ENCODE measurements at regions not wholly inside any gene's neighbourhood (a gene's known extent, or its start where the extent isn't known, plus 50 kb on each side); places are given as distances from the start of the nearest gene placed in this dataset.
"Not testable (repeated sequence)": the region's sequence is repeated elsewhere in the genome, so short reads cannot be mapped to it uniquely, and the experiment has no call there.

DNA sequence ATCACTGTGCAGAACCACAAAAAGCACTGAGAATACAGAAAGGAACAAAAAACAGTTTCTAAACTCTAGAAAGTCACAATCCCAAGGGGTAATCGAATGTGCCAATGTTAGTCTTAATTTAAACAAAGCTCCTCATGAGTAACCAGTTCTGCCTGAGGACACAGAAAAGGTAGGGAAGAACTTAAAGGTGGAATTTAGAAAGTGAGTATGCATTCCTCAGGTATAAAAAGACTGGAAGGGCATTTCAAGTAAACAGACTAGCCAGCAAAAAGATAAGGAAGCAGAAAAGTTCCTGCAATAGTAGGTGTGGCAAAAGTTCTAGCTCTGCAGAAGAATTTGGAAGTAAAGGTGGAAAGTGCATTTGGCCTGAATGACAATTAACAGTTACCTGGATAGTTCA lies 84.6 kb upstream of the DLX6 start:
- DNase-seq (ENCODE audit: extremely low spot score), result no peak
- H3K36me3 ChIP-seq (ENCODE audit: insufficient read depth), result no peaks in the 10 kb centered on the region
- 66% methylated on average over 1 of the region's 1 CpG for WGBS
- H3K4me3 ChIP-seq (ENCODE audit: low read depth, low read length), result no peak overlapping the region
- H3K4me1 ChIP-seq (ENCODE audit: insufficient read depth), result no peaks in the 10 kb centered on the region
- H3K27ac ChIP-seq (ENCODE audit: low read depth), result no peak overlapping the region

DNA sequence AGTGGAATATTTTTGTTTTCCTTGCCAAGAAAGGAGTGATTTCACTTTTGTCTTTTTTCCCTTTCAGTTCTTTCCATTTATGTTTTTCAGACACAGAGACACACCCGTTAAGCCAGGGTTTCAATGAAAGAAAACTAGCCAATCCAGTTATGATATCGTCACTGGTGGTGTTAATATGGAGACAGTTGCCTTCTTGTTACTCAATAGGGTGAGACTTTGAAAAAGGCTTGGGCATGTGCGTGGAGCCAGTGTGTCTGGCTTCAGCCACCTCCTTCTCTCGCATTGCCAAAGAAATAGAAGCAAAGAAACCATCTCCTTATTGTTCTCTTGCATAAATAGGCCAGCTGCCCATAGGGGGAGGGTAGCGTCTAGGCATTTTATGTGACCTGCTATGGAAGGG lies 84.1 kb upstream of the DLX6 start:
- peak; percentile 39 for DNase-seq (ENCODE audit: extremely low spot score)
- no peaks in the 10 kb centered on the region for H3K36me3 ChIP-seq (ENCODE audit: insufficient read depth)
- no peak overlapping the region for H3K4me3 ChIP-seq (ENCODE audit: low read depth, low read length)
- H3K4me1 ChIP-seq (ENCODE audit: insufficient read depth), result no peaks in the 10 kb centered on the region
- 57% methylated on average over 5 of the region's 5 CpGs for WGBS
- no peak overlapping the region for H3K27ac ChIP-seq (ENCODE audit: low read depth)

DNA sequence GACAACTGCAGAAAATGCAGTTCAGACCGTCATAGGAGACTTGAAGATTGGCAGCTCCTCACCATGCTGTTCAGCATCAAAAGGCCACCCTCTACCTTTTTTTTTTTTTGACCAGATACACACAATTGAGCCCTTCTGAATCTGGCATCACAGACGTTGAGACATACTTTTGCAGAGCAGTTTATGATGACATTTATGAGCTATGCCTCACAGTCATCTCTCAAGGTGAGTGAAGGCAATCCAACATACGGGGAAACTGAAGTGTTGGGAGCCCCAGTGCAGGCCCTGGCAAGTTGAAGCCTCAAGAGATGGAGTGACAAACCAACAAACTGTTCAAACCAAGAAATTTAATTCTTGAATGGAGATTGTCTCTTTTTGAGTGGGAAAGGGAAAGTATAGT lies 83.6 kb upstream of the DLX6 start:
- 27% methylated on average over 3 of the region's 3 CpGs for WGBS
- Histone ChIP-seq H3K27ac (ENCODE audit: low read depth) (no peak overlapping the region), H3K36me3 (ENCODE audit: insufficient read depth) (no peaks in the 10 kb centered on the region), H3K4me3 (ENCODE audit: low read depth, low read length) (no peak overlapping the region), H3K4me1 (ENCODE audit: insufficient read depth) (no peaks in the 10 kb centered on the region)
- DNase-seq (ENCODE audit: extremely low spot score), result peak; percentile 7

DNA sequence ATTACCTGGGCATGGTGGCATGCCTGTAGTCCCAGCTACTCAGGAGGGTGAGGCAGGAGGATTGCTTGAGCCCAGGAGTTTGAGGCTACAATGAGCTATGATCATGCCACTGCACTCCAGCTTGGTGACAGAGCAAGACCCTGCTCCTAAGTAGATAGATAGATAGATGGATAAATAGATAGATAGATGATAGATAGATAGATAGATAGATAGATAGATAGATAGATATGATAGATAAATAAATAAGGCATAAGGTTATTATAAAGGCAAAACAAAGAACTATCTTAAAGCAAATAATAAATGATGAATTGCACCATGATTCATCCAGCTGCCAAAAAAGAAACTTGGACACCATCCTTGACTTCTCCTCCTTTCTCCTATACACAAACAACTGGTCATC lies 82.0 kb upstream of the DLX6 start:
- H3K4me1 ChIP-seq (ENCODE audit: insufficient read depth); H3K27ac ChIP-seq (ENCODE audit: low read depth); H3K4me3 ChIP-seq (ENCODE audit: low read depth, low read length); H3K36me3 ChIP-seq (ENCODE audit: insufficient read depth); DNase-seq (ENCODE audit: extremely low spot score): not testable (repeated sequence)

DNA sequence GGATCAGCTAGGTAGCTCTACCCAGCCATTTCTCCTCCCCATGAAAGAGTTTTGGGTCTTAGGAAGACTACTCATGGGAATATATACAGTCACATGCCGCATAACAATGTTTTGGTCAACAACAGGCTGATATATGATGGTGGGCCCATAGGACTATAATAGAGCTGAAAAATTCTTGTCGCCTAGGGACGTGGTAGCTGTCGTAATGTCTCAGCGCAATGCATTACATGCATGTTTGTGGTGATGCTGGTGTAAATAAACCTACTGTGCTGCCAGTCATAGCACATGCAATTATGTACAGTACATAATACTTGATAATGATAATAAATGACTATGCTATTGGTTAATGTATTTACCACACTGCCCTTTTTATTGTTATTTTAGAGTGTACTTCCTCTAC lies 78.2 kb upstream of the DLX6 start:
- WGBS, result 93% methylated on average over 5 of the region's 5 CpGs
- DNase-seq (ENCODE audit: extremely low spot score), result no peak
- Histone ChIP-seq H3K4me3 (ENCODE audit: low read depth, low read length) (no peak overlapping the region), H3K27ac (ENCODE audit: low read depth) (no peak overlapping the region), H3K36me3 (ENCODE audit: insufficient read depth) (no peaks in the 10 kb centered on the region), H3K4me1 (ENCODE audit: insufficient read depth) (no peaks in the 10 kb centered on the region)

DNA sequence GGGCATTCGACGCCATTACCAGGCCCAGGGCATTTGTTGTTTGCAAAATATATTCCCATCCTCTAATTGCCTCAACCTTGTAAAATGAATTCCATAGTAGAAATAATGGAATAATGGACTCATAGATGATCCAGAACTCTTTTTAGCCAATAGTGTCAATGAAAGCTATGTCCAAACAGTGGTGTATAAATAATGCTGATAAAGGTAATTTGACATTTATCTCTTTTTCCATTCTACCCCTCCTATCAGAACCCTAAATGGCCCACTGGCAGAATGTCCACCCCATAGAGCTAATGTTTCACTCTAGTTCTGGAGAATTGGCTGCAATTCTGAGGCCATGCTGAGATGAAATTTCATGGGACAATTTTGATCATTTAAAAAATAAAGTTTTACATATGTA lies 76.4 kb upstream of the DLX6 start:
- H3K27ac ChIP-seq (ENCODE audit: low read depth), result no peak overlapping the region
- H3K4me3 ChIP-seq (ENCODE audit: low read depth, low read length), result no peak overlapping the region
- no peaks in the 10 kb centered on the region for H3K4me1 ChIP-seq (ENCODE audit: insufficient read depth)
- 56% methylated on average over 2 of the region's 2 CpGs for WGBS
- no peaks in the 10 kb centered on the region for H3K36me3 ChIP-seq (ENCODE audit: insufficient read depth)
- no peak for DNase-seq (ENCODE audit: extremely low spot score)

DNA sequence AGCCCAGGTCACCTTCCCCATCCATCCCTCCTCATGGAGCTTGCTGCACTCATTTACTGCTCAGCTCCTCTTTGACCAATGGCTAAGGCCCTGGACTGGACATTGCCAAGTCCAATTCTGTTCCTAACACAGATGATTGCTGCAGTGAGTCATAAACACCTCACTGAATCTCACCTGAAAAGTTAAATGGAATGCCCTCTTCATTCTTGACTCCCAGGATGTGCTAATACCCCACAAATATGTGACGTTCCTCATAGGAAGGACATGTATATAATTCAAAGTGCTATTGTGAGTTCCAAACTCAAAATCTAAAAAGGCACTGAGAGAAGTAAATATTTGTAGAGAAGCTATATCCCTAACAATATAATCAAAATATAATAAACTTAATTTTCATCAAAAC lies 73.5 kb upstream of the DLX6 start:
- Histone ChIP-seq H3K36me3 (ENCODE audit: insufficient read depth) (no peaks in the 10 kb centered on the region), H3K4me1 (ENCODE audit: insufficient read depth) (no peaks in the 10 kb centered on the region), H3K27ac (ENCODE audit: low read depth) (no peak overlapping the region), H3K4me3 (ENCODE audit: low read depth, low read length) (no peak overlapping the region)
- WGBS, result 86% methylated on average over 1 of the region's 1 CpG
- DNase-seq (ENCODE audit: extremely low spot score), result no peak

DNA sequence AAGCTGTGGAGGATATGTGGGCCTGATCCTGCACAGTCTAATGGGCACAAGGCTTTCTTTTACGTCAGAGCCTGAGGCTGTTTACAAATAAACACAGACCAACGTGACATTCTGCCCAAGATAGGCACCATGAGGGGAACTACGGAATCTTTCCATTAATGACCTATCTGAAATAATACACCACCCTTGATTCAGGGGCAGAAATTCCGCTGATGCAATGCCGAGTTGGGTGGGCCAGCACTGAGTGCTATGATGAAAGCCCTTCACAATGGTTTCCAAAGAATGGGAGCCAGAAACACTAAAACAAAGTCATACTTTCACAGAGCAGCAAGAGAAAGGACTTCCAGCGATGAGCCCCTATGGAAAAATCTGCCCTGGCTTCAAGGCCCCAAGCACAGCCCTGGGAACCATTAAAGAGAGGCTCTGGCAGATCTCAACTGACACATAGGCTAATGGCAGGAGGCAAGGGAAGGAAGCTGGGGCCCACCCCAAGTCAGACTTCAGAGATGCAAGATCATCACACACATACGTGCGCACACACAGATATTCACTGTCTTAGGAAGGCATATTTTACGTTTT lies 72.2 kb upstream of the DLX6 start:
- 42% methylated on average over 9 of the region's 9 CpGs for WGBS
- no peak for DNase-seq (ENCODE audit: extremely low spot score)
- Histone ChIP-seq H3K36me3 (ENCODE audit: insufficient read depth) (no peaks in the 10 kb centered on the region), H3K4me3 (ENCODE audit: low read depth, low read length) (no peak overlapping the region), H3K27ac (ENCODE audit: low read depth) (no peak overlapping the region), H3K4me1 (ENCODE audit: insufficient read depth) (no peaks in the 10 kb centered on the region)

DNA sequence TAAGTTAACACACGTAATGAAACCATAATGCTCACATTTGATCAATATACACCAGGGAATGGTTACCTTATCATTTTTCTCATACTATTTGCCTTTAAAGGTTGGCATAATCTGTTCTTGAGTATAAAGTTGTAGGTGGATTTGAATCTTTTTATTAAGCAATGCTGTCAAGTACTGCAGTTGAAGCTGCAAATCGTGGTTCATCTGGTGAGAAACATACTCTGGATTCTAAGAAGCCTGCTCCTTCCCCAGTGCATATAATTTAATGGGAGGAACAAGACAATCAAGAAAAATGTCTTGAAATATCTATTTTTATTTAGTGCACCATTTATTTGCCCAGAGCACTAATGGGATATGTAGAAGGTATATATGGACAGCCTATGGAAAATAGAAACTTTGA lies 68.7 kb upstream of the DLX6 start:
- Histone ChIP-seq H3K27ac (ENCODE audit: low read depth) (no peak overlapping the region), H3K4me1 (ENCODE audit: insufficient read depth) (no peaks in the 10 kb centered on the region), H3K36me3 (ENCODE audit: insufficient read depth) (no peaks in the 10 kb centered on the region), H3K4me3 (ENCODE audit: low read depth, low read length) (no peak overlapping the region)
- 81% methylated on average over 2 of the region's 2 CpGs for WGBS
- DNase-seq (ENCODE audit: extremely low spot score), result no peak

DNA sequence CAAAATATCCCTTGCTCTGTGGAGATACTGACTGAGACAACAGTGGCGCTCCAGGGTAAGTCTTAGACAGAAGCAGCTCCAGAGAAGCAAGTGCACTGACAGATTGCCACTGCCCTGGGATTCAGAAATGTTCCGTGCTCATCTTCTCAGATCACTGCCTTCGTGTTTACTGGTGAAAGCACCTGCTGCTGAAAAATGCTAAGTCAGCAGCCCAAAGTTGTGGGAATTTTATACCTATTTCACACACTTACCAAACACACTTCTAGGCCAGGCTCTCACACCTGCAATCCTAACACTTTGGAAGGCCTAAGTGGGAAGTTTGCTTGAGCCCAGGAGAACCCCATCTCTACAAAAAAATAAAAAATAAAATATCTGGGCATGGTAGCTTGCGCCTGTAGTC lies 63.2 kb upstream of the DLX6 start:
- no peaks in the 10 kb centered on the region for H3K36me3 ChIP-seq (ENCODE audit: insufficient read depth)
- 86% methylated on average over 4 of the region's 4 CpGs for WGBS
- no peak overlapping the region for H3K4me3 ChIP-seq (ENCODE audit: low read depth, low read length)
- DNase-seq (ENCODE audit: extremely low spot score), result no peak
- no peak overlapping the region for H3K27ac ChIP-seq (ENCODE audit: low read depth)
- H3K4me1 ChIP-seq (ENCODE audit: insufficient read depth), result no peaks in the 10 kb centered on the region

DNA sequence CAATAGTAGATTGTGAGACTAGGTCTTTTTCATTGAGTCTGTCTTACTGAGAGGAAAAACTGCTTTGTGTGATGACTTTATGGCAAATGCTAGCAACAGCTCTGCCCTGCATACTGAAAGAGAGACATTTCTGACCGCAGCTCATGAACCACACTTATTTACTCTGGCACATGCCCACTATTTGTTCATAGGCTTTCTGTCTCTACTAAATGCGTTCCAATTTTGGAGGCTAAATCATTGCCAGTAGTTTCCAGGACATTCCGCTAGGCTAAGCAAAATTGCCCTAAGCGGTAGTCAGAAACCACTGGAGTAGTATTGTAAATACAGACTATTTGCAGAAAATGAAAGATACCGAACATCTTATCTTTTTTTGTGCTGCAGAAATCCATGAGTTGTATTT lies 55.6 kb upstream of the DLX6 start:
- DNase-seq (ENCODE audit: extremely low spot score), result peak; percentile 3
- WGBS, result 77% methylated on average over 5 of the region's 5 CpGs
- Histone ChIP-seq H3K4me3 (ENCODE audit: low read depth, low read length) (no peak overlapping the region), H3K4me1 (ENCODE audit: insufficient read depth) (no peaks in the 10 kb centered on the region), H3K36me3 (ENCODE audit: insufficient read depth) (no peaks in the 10 kb centered on the region), H3K27ac (ENCODE audit: low read depth) (no peak overlapping the region)

DNA sequence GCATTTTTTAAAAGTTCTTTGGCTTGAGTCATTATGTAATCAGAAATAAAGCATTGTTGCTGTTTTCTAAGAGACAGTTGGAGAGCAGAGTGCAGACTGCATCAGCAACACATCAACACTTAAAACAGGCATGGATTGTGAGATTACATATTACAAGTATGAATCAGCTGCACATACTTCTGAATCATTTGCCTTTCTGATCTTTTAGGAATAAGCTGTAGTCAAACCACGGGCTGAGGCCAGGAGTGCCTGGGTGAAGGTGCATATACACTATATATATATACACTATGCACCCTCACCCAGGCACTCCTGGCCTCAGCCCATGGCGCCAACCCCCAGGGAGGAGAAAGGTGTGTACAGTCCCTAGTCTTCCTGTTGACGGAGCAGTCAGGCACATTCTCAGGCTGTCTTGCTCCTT lies 52.4 kb upstream of the DLX6 start:
- Histone ChIP-seq H3K27ac (ENCODE audit: low read depth) (no peak overlapping the region), H3K36me3 (ENCODE audit: insufficient read depth) (no peaks in the 10 kb centered on the region), H3K4me1 (ENCODE audit: insufficient read depth) (no peaks in the 10 kb centered on the region), H3K4me3 (ENCODE audit: low read depth, low read length) (no peak overlapping the region)
- no peak for DNase-seq (ENCODE audit: extremely low spot score)
- 59% methylated on average over 3 of the region's 3 CpGs for WGBS

DNA sequence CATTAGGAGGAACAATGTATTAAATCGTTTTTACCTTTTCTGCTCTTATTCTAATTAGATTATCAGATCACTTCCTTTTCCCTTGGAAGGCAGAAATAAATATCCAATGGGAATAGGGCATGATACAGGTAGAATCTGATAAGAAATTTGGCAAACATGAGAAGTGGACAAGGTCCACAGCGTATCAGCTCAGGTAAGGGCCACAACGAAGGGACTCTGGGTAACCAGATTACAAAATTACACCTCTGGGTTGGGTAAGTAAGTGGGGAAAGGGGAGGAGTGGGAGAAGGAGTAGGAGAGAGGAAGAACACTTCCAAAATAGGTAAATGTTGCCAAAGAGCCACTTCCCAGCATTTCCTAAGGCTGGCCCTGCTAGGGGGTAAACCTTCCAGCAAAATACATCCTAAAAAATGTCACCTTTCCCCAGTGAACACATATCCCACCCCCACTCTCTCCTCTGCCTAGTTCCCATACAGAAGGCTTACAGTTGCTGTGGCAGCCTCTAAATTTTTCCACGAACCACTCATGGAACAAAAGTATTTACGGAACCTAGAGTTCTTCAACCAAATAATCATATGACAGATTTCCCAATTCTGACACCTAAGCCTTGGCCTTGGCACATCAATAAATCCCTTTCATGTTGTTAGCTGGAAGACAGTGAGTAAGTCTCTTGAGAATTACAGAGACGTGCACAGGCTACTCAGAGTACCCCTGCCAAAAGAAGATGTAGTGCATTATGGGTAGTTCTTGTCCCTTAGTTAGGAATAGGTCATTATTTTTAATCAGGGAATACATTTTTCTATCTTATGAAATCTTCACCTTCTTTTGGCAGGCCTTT lies 51.5 kb upstream of the DLX6 start:
- Histone ChIP-seq H3K4me3 (ENCODE audit: low read depth, low read length) (no peak overlapping the region), H3K4me1 (ENCODE audit: insufficient read depth) (no peaks in the 10 kb centered on the region), H3K27ac (ENCODE audit: low read depth) (no peak overlapping the region), H3K36me3 (ENCODE audit: insufficient read depth) (no peaks in the 10 kb centered on the region)
- 68% methylated on average over 6 of the region's 6 CpGs for WGBS
- DNase-seq (ENCODE audit: extremely low spot score), result no peak
